ENCODE measurements at regions not wholly inside any gene's neighbourhood (a gene's known extent, or its start where the extent isn't known, plus 50 kb on each side); places are given as distances from the start of the nearest gene placed in this dataset.

DNA sequence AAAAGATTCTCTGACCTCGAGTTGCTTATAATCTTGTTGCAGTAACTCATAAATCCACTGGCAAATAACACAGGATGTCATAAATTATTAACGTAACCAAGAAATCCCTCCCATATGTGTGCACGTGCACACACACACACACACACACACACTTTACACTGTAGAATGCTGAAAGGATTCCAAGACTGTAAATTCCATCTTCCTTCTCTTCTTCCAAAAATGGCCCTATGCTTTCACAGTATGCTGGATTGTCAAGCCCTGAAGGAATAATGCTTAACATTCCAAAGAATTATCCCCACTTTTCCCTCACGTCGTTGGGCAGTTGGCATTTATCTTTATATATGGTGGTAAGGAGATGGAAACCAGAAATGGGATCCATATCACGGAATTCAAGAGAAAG lies 117.5 kb upstream of the CRIM1 start:
- Histone ChIP-seq H3K4me3 (no peak overlapping the region), H3K4me1 (no peaks in the 10 kb centered on the region), H3K27ac (replicated peaks) (no peak overlapping the region), H3K9me3 (replicated peaks) (no peaks in the 10 kb centered on the region), H3K36me3 (no peaks in the 10 kb centered on the region), H3K27me3 (ENCODE audit: low read depth) (peaks cover 17% of the 10 kb centered on the region)
- intact Hi-C loops (cut with micrococcal nuclease), result no loop called here
- TF ChIP-seq, protein P1, sequence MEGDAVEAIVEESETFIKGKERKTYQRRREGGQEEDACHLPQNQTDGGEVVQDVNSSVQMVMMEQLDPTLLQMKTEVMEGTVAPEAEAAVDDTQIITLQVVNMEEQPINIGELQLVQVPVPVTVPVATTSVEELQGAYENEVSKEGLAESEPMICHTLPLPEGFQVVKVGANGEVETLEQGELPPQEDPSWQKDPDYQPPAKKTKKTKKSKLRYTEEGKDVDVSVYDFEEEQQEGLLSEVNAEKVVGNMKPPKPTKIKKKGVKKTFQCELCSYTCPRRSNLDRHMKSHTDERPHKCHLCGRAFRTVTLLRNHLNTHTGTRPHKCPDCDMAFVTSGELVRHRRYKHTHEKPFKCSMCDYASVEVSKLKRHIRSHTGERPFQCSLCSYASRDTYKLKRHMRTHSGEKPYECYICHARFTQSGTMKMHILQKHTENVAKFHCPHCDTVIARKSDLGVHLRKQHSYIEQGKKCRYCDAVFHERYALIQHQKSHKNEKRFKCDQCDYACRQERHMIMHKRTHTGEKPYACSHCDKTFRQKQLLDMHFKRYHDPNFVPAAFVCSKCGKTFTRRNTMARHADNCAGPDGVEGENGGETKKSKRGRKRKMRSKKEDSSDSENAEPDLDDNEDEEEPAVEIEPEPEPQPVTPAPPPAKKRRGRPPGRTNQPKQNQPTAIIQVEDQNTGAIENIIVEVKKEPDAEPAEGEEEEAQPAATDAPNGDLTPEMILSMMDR (IDR thresholded peaks at IDR 0.05; ENCODE audit: borderline replicate concordance), result no peak
- no peak for DNase-seq

DNA sequence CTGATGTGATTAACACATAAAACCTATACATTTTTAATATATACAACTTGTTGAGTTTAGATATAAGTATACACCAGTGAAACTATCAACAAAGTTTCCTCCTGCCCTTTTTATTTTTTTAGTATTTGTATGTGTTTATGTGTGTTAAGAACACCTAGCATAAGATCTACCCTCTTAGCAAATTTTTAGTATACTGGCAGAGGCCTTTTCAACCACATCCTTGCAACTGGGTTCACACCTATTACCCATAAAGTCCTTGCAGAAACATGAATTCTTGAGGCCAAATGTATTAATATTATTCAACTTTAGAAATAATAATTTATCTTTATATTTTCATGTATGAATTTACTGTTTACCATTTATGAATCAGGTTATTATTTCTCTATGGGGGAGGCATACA lies 119.7 kb upstream of the CRIM1 start:
- Histone ChIP-seq H3K27me3 (ENCODE audit: low read depth) (peaks cover 17% of the 10 kb centered on the region), H3K4me1 (no peaks in the 10 kb centered on the region), H3K27ac (replicated peaks) (no peak overlapping the region), H3K36me3 (no peaks in the 10 kb centered on the region), H3K4me3 (no peak overlapping the region), H3K9me3 (replicated peaks) (no peaks in the 10 kb centered on the region)
- intact Hi-C loops (cut with micrococcal nuclease), result no loop called here
- TF ChIP-seq, protein P1 (IDR thresholded peaks at IDR 0.05; ENCODE audit: borderline replicate concordance), result no peak
- no peak for DNase-seq

DNA sequence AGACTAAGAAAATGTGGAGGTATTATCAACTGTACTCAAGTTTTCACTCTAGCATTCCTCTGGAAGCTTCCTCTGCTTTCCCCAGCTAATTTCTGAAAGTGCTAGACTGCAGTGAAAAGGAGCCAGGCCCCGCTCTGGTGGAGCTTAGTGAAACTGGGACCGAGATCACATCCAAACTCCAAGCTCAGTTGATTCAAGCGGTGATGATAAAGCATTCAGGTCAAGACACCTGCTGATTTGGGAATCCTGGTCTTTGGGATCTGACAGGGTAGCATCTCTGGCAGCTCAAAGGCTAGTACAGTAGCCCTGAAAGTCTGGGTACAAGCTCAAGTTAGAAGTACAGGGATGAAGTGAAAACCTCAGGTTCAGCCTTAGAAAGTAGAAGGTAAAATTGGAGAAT lies 120.2 kb upstream of the CRIM1 start:
- H3K9me3 ChIP-seq (replicated peaks), result no peaks in the 10 kb centered on the region
- peaks cover 17% of the 10 kb centered on the region for H3K27me3 ChIP-seq (ENCODE audit: low read depth)
- intact Hi-C loops (cut with micrococcal nuclease), result no loop called here
- H3K36me3 ChIP-seq, result no peaks in the 10 kb centered on the region
- no peak for DNase-seq
- no peaks in the 10 kb centered on the region for H3K4me1 ChIP-seq
- no peak overlapping the region for H3K27ac ChIP-seq (replicated peaks)
- no peak overlapping the region for H3K4me3 ChIP-seq
- TF ChIP-seq, protein P1 (IDR thresholded peaks at IDR 0.05; ENCODE audit: borderline replicate concordance), result no peak

DNA sequence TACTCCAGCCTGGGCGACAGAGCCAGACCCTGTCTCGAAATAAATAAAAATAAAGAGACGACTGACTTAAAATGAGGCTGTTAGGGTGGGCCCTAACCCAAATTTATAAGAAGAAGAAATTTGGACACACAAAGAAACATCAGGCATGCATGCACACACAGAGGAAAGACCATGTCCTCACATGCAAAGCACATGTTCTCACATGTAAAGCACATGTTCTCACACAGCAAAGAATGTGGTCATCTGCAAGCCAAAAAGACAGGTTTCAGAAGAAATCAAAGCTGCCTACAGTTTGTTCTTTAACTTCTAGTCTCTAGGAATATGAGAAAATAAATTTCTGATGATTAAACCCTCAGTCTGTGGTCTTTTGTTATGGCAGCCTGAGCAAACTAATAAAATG lies 132.3 kb upstream of the CRIM1 start:
- Histone ChIP-seq H3K4me1 (no peaks in the 10 kb centered on the region), H3K27ac (replicated peaks) (no peak overlapping the region), H3K36me3 (no peaks in the 10 kb centered on the region), H3K4me3 (no peak overlapping the region), H3K9me3 (replicated peaks) (no peaks in the 10 kb centered on the region), H3K27me3 (ENCODE audit: low read depth) (no peaks in the 10 kb centered on the region)
- TF ChIP-seq, protein P1 (IDR thresholded peaks at IDR 0.05; ENCODE audit: borderline replicate concordance), result no peak
- intact Hi-C loops (cut with micrococcal nuclease), result no loop called here
- no peak for DNase-seq

DNA sequence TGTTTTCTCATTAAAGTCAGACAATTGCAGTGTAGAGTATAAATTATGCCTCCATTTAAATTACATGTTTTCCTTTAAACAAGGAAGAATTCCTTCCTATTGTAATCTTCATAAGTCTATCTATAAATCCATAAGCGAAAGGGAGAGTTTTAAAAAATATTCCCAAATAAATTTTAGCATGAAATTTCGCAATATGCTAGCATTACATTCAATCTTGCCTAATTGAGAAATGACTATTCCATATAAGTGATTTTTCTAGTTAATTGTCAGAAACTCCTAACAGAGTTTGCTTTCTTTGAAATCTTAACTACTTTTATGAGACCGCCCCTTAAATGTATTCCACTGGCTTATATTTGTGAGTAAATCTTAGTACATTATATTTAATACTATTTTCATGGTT lies 133.1 kb upstream of the CRIM1 start:
- Histone ChIP-seq H3K4me1 (no peaks in the 10 kb centered on the region), H3K4me3 (no peak overlapping the region), H3K27me3 (ENCODE audit: low read depth) (no peaks in the 10 kb centered on the region), H3K36me3 (no peaks in the 10 kb centered on the region), H3K9me3 (replicated peaks) (peaks cover 6% of the 10 kb centered on the region), H3K27ac (replicated peaks) (no peak overlapping the region)
- intact Hi-C loops (cut with micrococcal nuclease), result no loop called here
- DNase-seq, result no peak
- TF ChIP-seq, protein P1 (IDR thresholded peaks at IDR 0.05; ENCODE audit: borderline replicate concordance), result no peak

DNA sequence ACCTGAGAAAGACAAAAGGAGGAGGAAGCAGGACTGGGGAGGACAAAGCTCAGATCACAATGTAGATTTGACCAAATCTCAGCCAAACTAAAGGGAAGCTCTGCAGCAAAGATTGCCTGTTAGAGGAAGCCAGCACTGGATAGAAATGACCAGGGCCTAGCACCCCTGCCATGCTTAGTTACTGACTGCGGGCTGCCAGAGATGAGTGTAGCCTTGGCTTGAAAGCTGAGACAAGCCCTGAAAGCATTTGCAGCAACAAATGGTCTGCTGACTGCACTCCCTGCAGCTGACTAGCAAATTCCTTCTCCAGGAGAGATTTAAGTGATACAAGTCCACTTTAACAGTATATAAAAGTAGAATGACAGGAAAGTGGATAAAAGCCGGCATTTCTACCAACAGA lies 140.9 kb upstream of the CRIM1 start:
- intact Hi-C loops (cut with micrococcal nuclease), result no loop called here
- TF ChIP-seq, protein P1 (IDR thresholded peaks at IDR 0.05; ENCODE audit: borderline replicate concordance), result no peak
- peaks cover 18% of the 10 kb centered on the region for H3K9me3 ChIP-seq (replicated peaks)
- H3K27me3 ChIP-seq (ENCODE audit: low read depth), result no peaks in the 10 kb centered on the region
- no peaks in the 10 kb centered on the region for H3K4me1 ChIP-seq
- H3K4me3 ChIP-seq, result no peak overlapping the region
- no peak for DNase-seq
- H3K27ac ChIP-seq (replicated peaks), result no peak overlapping the region
- H3K36me3 ChIP-seq, result no peaks in the 10 kb centered on the region

Data from left ventricle myocardium inferior (tissue), 1 donor.